ENCODE measurements at regions not wholly inside any gene's neighbourhood (a gene's known extent, or its start where the extent isn't known, plus 50 kb on each side); places are given as distances from the start of the nearest gene placed in this dataset.

GRCh38 chr15:31925541-31925940, 104.8 kb upstream of the CHRNA7 start:
- H3K4me1 Mint-ChIP-seq = no peaks in the 10 kb centered on the region
- H3K9me3 Mint-ChIP-seq = peaks cover 23% of the 10 kb centered on the region
- no peaks in the 10 kb centered on the region for H3K27me3 Mint-ChIP-seq (ENCODE audit: low read depth)
- TF ChIP-seq CTCF (IDR thresholded peaks at IDR 0.05; ENCODE audit: unreplicated experiment in 3 of 3) = no peak
- H3K36me3 Mint-ChIP-seq (ENCODE audit: low read depth) = no peaks in the 10 kb centered on the region
- no peak overlapping the region for H3K27ac Mint-ChIP-seq
- no peak overlapping the region for H3K4me3 Mint-ChIP-seq

GRCh38 chr15:31930967-31931366, 99.3 kb upstream of the CHRNA7 start:
- no peaks in the 10 kb centered on the region for H3K36me3 Mint-ChIP-seq (ENCODE audit: low read depth)
- TF ChIP-seq CTCF (IDR thresholded peaks at IDR 0.05; ENCODE audit: unreplicated experiment in 3 of 3) = no peak
- H3K4me3 Mint-ChIP-seq = no peak overlapping the region
- no peaks in the 10 kb centered on the region for H3K4me1 Mint-ChIP-seq
- H3K27me3 Mint-ChIP-seq (ENCODE audit: low read depth) = no peaks in the 10 kb centered on the region
- no peaks in the 10 kb centered on the region for H3K9me3 Mint-ChIP-seq
- no peak overlapping the region for H3K27ac Mint-ChIP-seq

GRCh38 chr15:31932576-31932975, 97.7 kb upstream of the CHRNA7 start:
- Mint-ChIP-seq H3K9me3 (no peaks in the 10 kb centered on the region), H3K27ac (no peak overlapping the region), H3K27me3 (ENCODE audit: low read depth) (no peaks in the 10 kb centered on the region), H3K4me3 (no peak overlapping the region), H3K4me1 (no peaks in the 10 kb centered on the region), H3K36me3 (ENCODE audit: low read depth) (no peaks in the 10 kb centered on the region)
- no peak for TF ChIP-seq CTCF (IDR thresholded peaks at IDR 0.05; ENCODE audit: unreplicated experiment in 3 of 3)

GRCh38 chr15:31934821-31935220, 95.5 kb upstream of the CHRNA7 start:
- H3K4me3 Mint-ChIP-seq = no peak overlapping the region
- no peak for TF ChIP-seq CTCF (IDR thresholded peaks at IDR 0.05; ENCODE audit: unreplicated experiment in 3 of 3)
- H3K9me3 Mint-ChIP-seq = peaks cover 2% of the 10 kb centered on the region
- no peaks in the 10 kb centered on the region for H3K4me1 Mint-ChIP-seq
- no peaks in the 10 kb centered on the region for H3K36me3 Mint-ChIP-seq (ENCODE audit: low read depth)
- no peaks in the 10 kb centered on the region for H3K27me3 Mint-ChIP-seq (ENCODE audit: low read depth)
- H3K27ac Mint-ChIP-seq = no peak overlapping the region

- H3K4me3 Mint-ChIP-seq = no peak overlapping the region
- peaks cover 9% of the 10 kb centered on the region for H3K9me3 Mint-ChIP-seq
- peaks cover 4% of the 10 kb centered on the region for H3K27me3 Mint-ChIP-seq (ENCODE audit: low read depth)
- H3K36me3 Mint-ChIP-seq (ENCODE audit: low read depth) = no peaks in the 10 kb centered on the region
- H3K27ac Mint-ChIP-seq = no peak overlapping the region
- TF ChIP-seq CTCF (IDR thresholded peaks at IDR 0.05; ENCODE audit: unreplicated experiment in 3 of 3) = no peak
- H3K4me1 Mint-ChIP-seq = no peaks in the 10 kb centered on the region
These were observed 76.8 kb upstream of the CHRNA7 start for GRCh38 chr15:31953478-31953877.

- Mint-ChIP-seq H3K36me3 (ENCODE audit: low read depth) (no peaks in the 10 kb centered on the region), H3K4me1 (no peaks in the 10 kb centered on the region), H3K4me3 (no peak overlapping the region), H3K9me3 (peaks cover 20% of the 10 kb centered on the region), H3K27me3 (ENCODE audit: low read depth) (peaks cover 4% of the 10 kb centered on the region), H3K27ac (no peak overlapping the region)
- TF ChIP-seq CTCF (IDR thresholded peaks at IDR 0.05; ENCODE audit: unreplicated experiment in 3 of 3) = no peak
These were observed 75.7 kb upstream of the CHRNA7 start for GRCh38 chr15:31954374-31955172.
